ENCODE measurements at regions not wholly inside any gene's neighbourhood (a gene's known extent, or its start where the extent isn't known, plus 50 kb on each side); places are given as distances from the start of the nearest gene placed in this dataset.

- TF ChIP-seq POLR2AphosphoS5 (IDR thresholded peaks at IDR 0.05), result no peak
- no peak for TF ChIP-seq EP300 (IDR thresholded peaks at IDR 0.05)
Measured at GRCh38 chr18:76052227-76052595, 442.8 kb downstream of the ZNF516 start.
